Breast epithelium (tissue), 4 donors: ENCODE measurements at regions not wholly inside any gene's neighbourhood (a gene's known extent, or its start where the extent isn't known, plus 50 kb on each side); places are given as distances from the start of the nearest gene placed in this dataset.

Experiments used
- DNase-seq, 2 donors: peaks; one replicate each; pipeline ENCODE4 v3.0.0-alpha.2; 2019; ENCODE audit warnings: low spot score in 2 of 2
- H3K27ac ChIP-seq, 2 donors: fragments of 200-600 bp; sonication (generic) in 1 of 2; one replicate each; pipeline ENCODE4 v1.5.1; 2016 to 2019; ENCODE audit warnings: mild to moderate bottlenecking in 1 of 2
- H3K27me3 ChIP-seq, 2 donors: fragments of 200-600 bp; sonication (generic) in 1 of 2; one replicate each; pipeline versions ENCODE4 v1.5.1 to v1.6.0; 2017 to 2019; ENCODE audit warnings: control low read depth in 1 of 2, mild to moderate bottlenecking in 1 of 2
- H3K36me3 ChIP-seq: fragments of 200-600 bp; one replicate; pipeline ENCODE4 v1.5.1; 2019
- H3K4me1 ChIP-seq, 2 donors: fragments of 200-600 bp; sonication (generic); one replicate each; pipeline ENCODE4 v1.5.1; 2016 to 2019; ENCODE audit warnings: control low read depth in 1 of 2
- H3K4me3 ChIP-seq, 3 donors: fragments of 200-600 bp; sonication (generic); 1 replicate in 2 of 3; 2 replicates in 1 of 3; pipeline ENCODE4 v1.5.1; 2016 to 2019; ENCODE audit warnings: mild to moderate bottlenecking in 3 of 3, moderate library complexity in 2 of 3
- H3K9me3 ChIP-seq, 2 donors: fragments of 200-600 bp; sonication (generic) in 1 of 2; one replicate each; pipeline ENCODE4 v1.5.1; 2016 to 2019; ENCODE audit warnings: control low read depth in 1 of 2
- CTCF ChIP-seq, 3 donors: fragments of 450-650 bp; IDR thresholded peaks; one replicate each; pipeline ENCODE4 v1.5.1; 2016 to 2017; ENCODE audit warnings: antibody characterized with exemption in 3 of 3, mild to moderate bottlenecking in 3 of 3, moderate library complexity in 3 of 3
- POLR2A ChIP-seq: fragments of 450-650 bp; IDR thresholded peaks from one replicate; pipeline ENCODE4 v1.6.1; 2016; ENCODE audit warnings: antibody characterized with exemption, mild to moderate bottlenecking, moderate library complexity
- POLR2AphosphoS5 ChIP-seq, 3 donors: sonication (generic); formaldehyde crosslinking; IDR thresholded peaks; one replicate each; pipeline ENCODE4 v1.6.1; 2017; ENCODE audit warnings: antibody characterized with exemption in 3 of 3
- intact Hi-C: fragments of 100-400 bp; cut with DNase I; formaldehyde crosslinking; loops from one replicate; pipeline ENCODE4 v1.15.1; 2023; ENCODE audit warnings: low total_unique reads

- intact Hi-C loops: no loop called here
- Histone ChIP-seq H3K36me3 (no peaks in the 10 kb centered on the region), H3K4me3 (no peak overlapping the region), H3K4me1 (no peaks in the 10 kb centered on the region), H3K9me3 (peaks cover 0 to 5% of the 10 kb centered on the region in 2 donors), H3K27me3 (no peaks in the 10 kb centered on the region), H3K27ac (no peak overlapping the region)
- DNase-seq: no peak
- TF ChIP-seq POLR2AphosphoS5 (IDR thresholded peaks at IDR 0.05) (no peak), POLR2A (no peak), CTCF (IDR thresholded peaks at IDR 0.05) (no peak)
These were observed 284.4 kb downstream of the SHQ1 start for GRCh38 chr3:72563690-72564370.

GRCh38 chr3:72560846-72561675, 287.2 kb downstream of the SHQ1 start:
- Histone ChIP-seq H3K4me1 (no peaks in the 10 kb centered on the region), H3K27me3 (no peaks in the 10 kb centered on the region), H3K27ac (no peak overlapping the region), H3K9me3 (peaks cover 0 to 5% of the 10 kb centered on the region in 2 donors), H3K36me3 (no peaks in the 10 kb centered on the region), H3K4me3 (no peak overlapping the region)
- no peak for TF ChIP-seq POLR2A
- no peak for TF ChIP-seq POLR2AphosphoS5 (IDR thresholded peaks at IDR 0.05)
- no peak for TF ChIP-seq CTCF (IDR thresholded peaks at IDR 0.05)
- intact Hi-C loops: no loop called here
- DNase-seq: no peak

GRCh38 chr3:72559385-72559784, 288.9 kb downstream of the SHQ1 start:
- H3K27ac ChIP-seq: no peak overlapping the region
- no peak for DNase-seq
- intact Hi-C loops: no loop called here
- no peaks in the 10 kb centered on the region for H3K36me3 ChIP-seq
- no peaks in the 10 kb centered on the region for H3K27me3 ChIP-seq
- no peak overlapping the region for H3K4me3 ChIP-seq
- no peaks in the 10 kb centered on the region for H3K4me1 ChIP-seq
- H3K9me3 ChIP-seq: peaks cover 0 to 5% of the 10 kb centered on the region in 2 donors
- no peak for TF ChIP-seq CTCF (IDR thresholded peaks at IDR 0.05)
- TF ChIP-seq POLR2A: no peak
- TF ChIP-seq POLR2AphosphoS5 (IDR thresholded peaks at IDR 0.05): no peak

GRCh38 chr3:72558001-72558400, 290.2 kb downstream of the SHQ1 start:
- Histone ChIP-seq H3K9me3 (peaks cover 0 to 5% of the 10 kb centered on the region in 2 donors), H3K4me3 (no peak overlapping the region), H3K4me1 (no peaks in the 10 kb centered on the region), H3K27ac (no peak overlapping the region), H3K27me3 (no peaks in the 10 kb centered on the region), H3K36me3 (no peaks in the 10 kb centered on the region)
- DNase-seq: no peak
- intact Hi-C loops: no loop called here
- no peak for TF ChIP-seq POLR2AphosphoS5 (IDR thresholded peaks at IDR 0.05)
- TF ChIP-seq CTCF (IDR thresholded peaks at IDR 0.05): no peak
- no peak for TF ChIP-seq POLR2A

- H3K36me3 ChIP-seq: no peaks in the 10 kb centered on the region
- no peak for TF ChIP-seq POLR2A
- TF ChIP-seq POLR2AphosphoS5 (IDR thresholded peaks at IDR 0.05): no peak
- no peak for TF ChIP-seq CTCF (IDR thresholded peaks at IDR 0.05)
- H3K9me3 ChIP-seq: no peaks in the 10 kb centered on the region
- DNase-seq: no peak
- no peaks in the 10 kb centered on the region for H3K27me3 ChIP-seq
- intact Hi-C loops: no loop called here
- no peak overlapping the region for H3K4me3 ChIP-seq
- no peak overlapping the region for H3K27ac ChIP-seq
- no peaks in the 10 kb centered on the region for H3K4me1 ChIP-seq
These were observed 292.5 kb downstream of the SHQ1 start for GRCh38 chr3:72555714-72556113.
